Mammary epithelial cell (primary cell): ENCODE measurements at regions not wholly inside any gene's neighbourhood (a gene's known extent, or its start where the extent isn't known, plus 50 kb on each side); places are given as distances from the start of the nearest gene placed in this dataset.

ENCODE experiments used
- CTCF ChIP-seq, 2 donors: IDR thresholded peaks in 1 of 2; conservative IDR thresholded peaks in 1 of 2; 2 replicates each; pipeline ENCODE4 v1.5.1; 2011 to 2012; ENCODE audit warnings: inconsistent platforms in 2 of 2, low read length in 2 of 2, mild to moderate bottlenecking in 2 of 2, control low read depth in 1 of 2, low read depth in 1 of 2; ENCODE audit not compliant: insufficient read depth in 1 of 2; ENCODE audit errors: extremely low read depth in 1 of 2
- EZH2 ChIP-seq: IDR thresholded peaks from 2 replicates; pipeline ENCODE4 v1.6.1; 2012; ENCODE audit warnings: low read length, inconsistent platforms, borderline replicate concordance

GRCh38 chr5:124998520-124998919 lies 252.1 kb upstream of the ZNF608 start:
- TF ChIP-seq CTCF (conservative IDR thresholded peaks at IDR 0.05 in 1 of 2, IDR thresholded peaks at IDR 0.05 in 1 of 2; ENCODE audit: extremely low read depth in 1 of 2, insufficient read depth in 1 of 2, low read depth in 1 of 2, low read length in 2 of 2) (no peak), EZH2 (no peak)
